NT2/D1 (cell line): ENCODE measurements at regions not wholly inside any gene's neighbourhood (a gene's known extent, or its start where the extent isn't known, plus 50 kb on each side); places are given as distances from the start of the nearest gene placed in this dataset.

Source experiments
- DNase-seq: peaks from one replicate; pipeline ENCODE4 v3.0.0-alpha.2; 2011; ENCODE audit warnings: low read depth, low spot score
- H3K27me3 ChIP-seq: 2 replicates; pipeline ENCODE4 v1.6.0; 2011; ENCODE audit warnings: mild to moderate bottlenecking; ENCODE audit not compliant: insufficient read length, insufficient read depth
- H3K36me3 ChIP-seq: 2 replicates; pipeline ENCODE4 v1.6.1; 2011; ENCODE audit warnings: mild to moderate bottlenecking, low read length, mixed read lengths; ENCODE audit not compliant: insufficient read depth, insufficient read length
- H3K4me1 ChIP-seq: 2 replicates; pipeline ENCODE4 v1.5.1; 2011; ENCODE audit not compliant: insufficient read depth, insufficient read length
- H3K4me3 ChIP-seq: 2 replicates; pipeline ENCODE4 v1.5.1; 2011; ENCODE audit warnings: low read depth; ENCODE audit not compliant: insufficient read length
- H3K9ac ChIP-seq: 2 replicates; pipeline ENCODE4 v1.6.0; 2011; ENCODE audit warnings: low read depth; ENCODE audit not compliant: insufficient read length
- H3K9me3 ChIP-seq: 2 replicates; pipeline ENCODE4 v1.5.1; 2011; ENCODE audit warnings: mild to moderate bottlenecking, low read length; ENCODE audit not compliant: insufficient read depth
- SUZ12 ChIP-seq: IDR thresholded peaks from 2 replicates; pipeline ENCODE4 v1.6.1; 2011; ENCODE audit not compliant: insufficient read length, insufficient read depth; ENCODE audit errors: extremely low read depth
- YY1 ChIP-seq: IDR thresholded peaks from 2 replicates; pipeline ENCODE4 v1.6.1; 2011; ENCODE audit not compliant: insufficient read length, insufficient read depth
- ZNF274 ChIP-seq: IDR thresholded peaks from 2 replicates; pipeline ENCODE4 v1.6.1; 2011; ENCODE audit warnings: mild to moderate bottlenecking, low read depth, low read length

GRCh38 chr12:69108037-69108436, 131.3 kb upstream of the CPSF6 start:
- Histone ChIP-seq H3K27me3 (no peaks in the 10 kb centered on the region), H3K9me3 (no peaks in the 10 kb centered on the region), H3K4me1 (no peaks in the 10 kb centered on the region), H3K4me3 (no peak overlapping the region), H3K9ac (no peak overlapping the region), H3K36me3 (no peaks in the 10 kb centered on the region)
- DNase-seq, result no peak
- TF ChIP-seq YY1 (no peak), ZNF274 (no peak), SUZ12 (no peak)

- DNase-seq, result no peak
- H3K4me3 ChIP-seq, result no peak overlapping the region
- no peaks in the 10 kb centered on the region for H3K27me3 ChIP-seq
- H3K4me1 ChIP-seq, result no peaks in the 10 kb centered on the region
- H3K9me3 ChIP-seq, result no peaks in the 10 kb centered on the region
- TF ChIP-seq SUZ12, result no peak
- TF ChIP-seq ZNF274, result no peak
- TF ChIP-seq YY1, result no peak
- H3K36me3 ChIP-seq, result no peaks in the 10 kb centered on the region
- H3K9ac ChIP-seq, result no peak overlapping the region
Observed at GRCh38 chr12:69112616-69113015, 126.8 kb upstream of the CPSF6 start.

GRCh38 chr12:69115099-69115498, 124.3 kb upstream of the CPSF6 start:
- no peaks in the 10 kb centered on the region for H3K36me3 ChIP-seq
- no peaks in the 10 kb centered on the region for H3K27me3 ChIP-seq
- H3K4me3 ChIP-seq, result no peak overlapping the region
- H3K4me1 ChIP-seq, result no peaks in the 10 kb centered on the region
- no peak for DNase-seq
- TF ChIP-seq YY1 (no peak), ZNF274 (no peak), SUZ12 (no peak)
- H3K9me3 ChIP-seq, result no peaks in the 10 kb centered on the region
- H3K9ac ChIP-seq, result no peak overlapping the region

- no peak for TF ChIP-seq ZNF274
- peak; percentile 52 for TF ChIP-seq YY1
- no peak for TF ChIP-seq SUZ12
- DNase-seq, result peak; percentile 78
Observed at GRCh38 chr12:69115951-69116350, 123.4 kb upstream of the CPSF6 start.

GRCh38 chr12:69117566-69118266, 121.7 kb upstream of the CPSF6 start:
- no peak for DNase-seq
- TF ChIP-seq ZNF274 (no peak), YY1 (no peak), SUZ12 (no peak)
- H3K4me3 ChIP-seq, result no peak overlapping the region
- no peaks in the 10 kb centered on the region for H3K36me3 ChIP-seq
- H3K9ac ChIP-seq, result no peak overlapping the region
- no peaks in the 10 kb centered on the region for H3K4me1 ChIP-seq
- no peaks in the 10 kb centered on the region for H3K27me3 ChIP-seq
- H3K9me3 ChIP-seq, result no peaks in the 10 kb centered on the region

More at GRCh38 chr12:69115951-69116350, 123.4 kb upstream of the CPSF6 start:
- Histone ChIP-seq H3K9ac (no peak overlapping the region), H3K36me3 (no peaks in the 10 kb centered on the region), H3K4me3 (no peak overlapping the region), H3K4me1 (no peaks in the 10 kb centered on the region), H3K9me3 (no peaks in the 10 kb centered on the region), H3K27me3 (no peaks in the 10 kb centered on the region)

- Histone ChIP-seq H3K36me3 (no peaks in the 10 kb centered on the region), H3K9me3 (no peaks in the 10 kb centered on the region), H3K4me3 (no peak overlapping the region), H3K27me3 (no peaks in the 10 kb centered on the region), H3K4me1 (no peaks in the 10 kb centered on the region), H3K9ac (no peak overlapping the region)
- TF ChIP-seq YY1 (no peak), SUZ12 (no peak), ZNF274 (no peak)
- DNase-seq, result no peak
Observed at GRCh38 chr12:69118516-69118915, 120.9 kb upstream of the CPSF6 start.

GRCh38 chr12:69119770-69120169, 119.6 kb upstream of the CPSF6 start:
- Histone ChIP-seq H3K4me1 (no peaks in the 10 kb centered on the region), H3K27me3 (no peaks in the 10 kb centered on the region), H3K9me3 (no peaks in the 10 kb centered on the region), H3K4me3 (no peak overlapping the region), H3K9ac (no peak overlapping the region), H3K36me3 (no peaks in the 10 kb centered on the region)
- TF ChIP-seq SUZ12, result no peak
- no peak for TF ChIP-seq YY1
- no peak for TF ChIP-seq ZNF274
- no peak for DNase-seq

- no peaks in the 10 kb centered on the region for H3K4me1 ChIP-seq
- no peak for DNase-seq
- H3K9ac ChIP-seq, result no peak overlapping the region
- H3K4me3 ChIP-seq, result no peak overlapping the region
- H3K9me3 ChIP-seq, result no peaks in the 10 kb centered on the region
- no peaks in the 10 kb centered on the region for H3K27me3 ChIP-seq
- no peaks in the 10 kb centered on the region for H3K36me3 ChIP-seq
- TF ChIP-seq SUZ12, result no peak
- TF ChIP-seq ZNF274, result no peak
- TF ChIP-seq YY1, result no peak
Observed at GRCh38 chr12:69120354-69120753, 119.0 kb upstream of the CPSF6 start.
